ENCODE measurements at regions not wholly inside any gene's neighbourhood (a gene's known extent, or its start where the extent isn't known, plus 50 kb on each side); places are given as distances from the start of the nearest gene placed in this dataset.
A peak's percentile ranks its signal among the peaks of the same experiment; 100 is the strongest.
"Not testable (repeated sequence)": the region's sequence is repeated elsewhere in the genome, so short reads cannot be mapped to it uniquely, and the experiment has no call there.

DNA sequence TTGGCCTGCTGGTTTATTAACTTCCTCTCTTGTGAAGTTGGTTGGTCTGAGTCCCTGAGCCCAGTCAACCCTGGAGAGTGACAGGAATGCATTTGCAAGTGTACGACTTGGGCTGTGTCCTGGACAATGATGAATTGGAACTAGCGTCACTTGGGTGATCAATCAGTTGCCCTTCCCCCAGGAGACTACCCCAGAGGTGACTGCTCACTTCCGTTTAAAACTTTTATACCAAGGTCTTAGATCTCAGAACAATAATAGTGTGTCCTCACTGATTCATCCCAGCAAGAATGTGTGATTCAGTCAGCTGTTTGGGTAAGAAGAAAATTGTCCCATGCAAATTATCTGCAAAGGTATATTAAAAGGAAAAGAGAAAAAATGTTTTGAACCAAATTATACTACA is 102.9 kb upstream of the ARMC3 start:
- Histone ChIP-seq H3K36me3 (ENCODE audit: control insufficient read depth, insufficient read depth, low read length) (no peaks in the 10 kb centered on the region), H3K4me3 (replicated peaks; ENCODE audit: low read depth, low read length) (no peak overlapping the region), H3K27me3 (replicated peaks; ENCODE audit: control insufficient read depth, insufficient read depth, low read length) (no peaks in the 10 kb centered on the region)
- TF ChIP-seq CTCF (IDR thresholded peaks at IDR 0.05; ENCODE audit: insufficient read depth, low read length, poor library complexity, severe bottlenecking) = no peak
- no peak for DNase-seq (ENCODE audit: extremely low read depth, insufficient read length)

DNA sequence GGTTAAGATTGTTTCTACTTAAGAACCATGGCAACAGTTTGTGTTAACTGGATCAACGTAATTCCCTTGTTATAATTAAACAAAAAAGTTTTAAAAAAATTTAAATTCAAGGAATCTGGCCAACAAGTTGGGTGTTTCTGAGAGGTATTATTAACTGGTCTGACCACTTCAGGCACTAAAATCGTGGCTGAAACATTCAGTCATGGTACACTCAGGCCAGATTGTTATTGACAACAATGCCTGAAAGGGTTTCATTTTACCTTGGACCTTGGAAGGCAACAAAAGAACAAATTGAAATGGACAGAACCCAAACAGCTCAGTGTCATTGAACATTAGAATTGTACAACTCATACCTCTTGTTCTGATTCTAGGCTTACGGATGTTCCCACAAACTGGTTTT is 103.3 kb upstream of the ARMC3 start:
- no peak for DNase-seq (ENCODE audit: extremely low read depth, insufficient read length)
- no peak for TF ChIP-seq CTCF (IDR thresholded peaks at IDR 0.05; ENCODE audit: insufficient read depth, low read length, poor library complexity, severe bottlenecking)
- Histone ChIP-seq H3K4me3 (replicated peaks; ENCODE audit: low read depth, low read length) (no peak overlapping the region), H3K36me3 (ENCODE audit: control insufficient read depth, insufficient read depth, low read length) (no peaks in the 10 kb centered on the region), H3K27me3 (replicated peaks; ENCODE audit: control insufficient read depth, insufficient read depth, low read length) (no peaks in the 10 kb centered on the region)

GRCh38 chr10:22823109-22823508 is 104.7 kb upstream of the ARMC3 start:
- no peak overlapping the region for H3K4me3 ChIP-seq (replicated peaks; ENCODE audit: low read depth, low read length)
- no peaks in the 10 kb centered on the region for H3K27me3 ChIP-seq (replicated peaks; ENCODE audit: control insufficient read depth, insufficient read depth, low read length)
- TF ChIP-seq CTCF (IDR thresholded peaks at IDR 0.05; ENCODE audit: insufficient read depth, low read length, poor library complexity, severe bottlenecking) = no peak
- H3K36me3 ChIP-seq (ENCODE audit: control insufficient read depth, insufficient read depth, low read length) = no peaks in the 10 kb centered on the region
- DNase-seq (ENCODE audit: extremely low read depth, insufficient read length) = peak; percentile 13

DNA sequence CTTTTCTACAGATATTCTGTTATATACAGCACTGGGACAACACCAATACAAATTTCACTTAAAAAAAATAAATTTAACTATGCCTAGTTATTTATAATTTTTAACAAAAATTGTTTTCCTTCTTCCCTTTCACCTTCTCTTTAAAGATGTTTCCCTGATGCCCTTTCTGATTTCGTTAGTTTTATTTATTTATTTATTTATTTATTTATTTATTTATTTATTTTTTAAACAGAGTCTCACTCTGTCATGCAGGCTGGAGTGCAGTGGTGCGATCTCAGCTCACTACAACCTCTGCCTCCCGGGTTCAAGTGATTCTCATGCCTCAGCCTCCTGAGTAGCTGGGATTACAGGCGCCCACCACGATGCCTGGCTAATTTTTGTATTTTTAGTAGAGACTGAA is 105.9 kb upstream of the ARMC3 start:
- not testable (repeated sequence) for H3K36me3 ChIP-seq (ENCODE audit: control insufficient read depth, insufficient read depth, low read length); H3K4me3 ChIP-seq (replicated peaks; ENCODE audit: low read depth, low read length); H3K27me3 ChIP-seq (replicated peaks; ENCODE audit: control insufficient read depth, insufficient read depth, low read length); DNase-seq (ENCODE audit: extremely low read depth, insufficient read length)

DNA sequence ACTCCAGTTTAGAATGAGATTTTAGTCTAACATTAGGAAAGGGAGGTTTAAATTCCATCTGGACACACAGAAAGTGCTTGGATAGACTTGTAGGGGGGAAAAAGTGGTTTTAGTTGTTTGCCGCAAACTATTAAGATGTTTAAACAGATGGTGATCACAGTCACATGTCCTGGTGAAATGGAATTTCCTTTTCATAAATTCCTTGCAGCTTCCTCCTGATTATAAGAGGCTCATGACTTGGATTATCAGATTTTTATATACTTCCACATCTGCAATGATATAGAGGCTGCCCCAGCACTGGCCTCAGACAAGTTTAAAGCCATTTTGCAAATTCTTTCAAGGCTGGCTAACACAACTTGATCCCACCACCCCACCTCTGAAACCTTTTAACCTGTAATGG is 106.4 kb upstream of the ARMC3 start:
- Histone ChIP-seq H3K4me3 (replicated peaks; ENCODE audit: low read depth, low read length) (no peak overlapping the region), H3K36me3 (ENCODE audit: control insufficient read depth, insufficient read depth, low read length) (no peaks in the 10 kb centered on the region), H3K27me3 (replicated peaks; ENCODE audit: control insufficient read depth, insufficient read depth, low read length) (no peaks in the 10 kb centered on the region)
- DNase-seq (ENCODE audit: extremely low read depth, insufficient read length) = no peak
- no peak for TF ChIP-seq CTCF (IDR thresholded peaks at IDR 0.05; ENCODE audit: insufficient read depth, low read length, poor library complexity, severe bottlenecking)

GRCh38 chr10:22816298-22816653 is 101.9 kb upstream of the PIP4K2A start:
- no peak for DNase-seq (ENCODE audit: extremely low read depth, insufficient read length)
- H3K36me3 ChIP-seq (ENCODE audit: control insufficient read depth, insufficient read depth, low read length) = no peaks in the 10 kb centered on the region
- no peaks in the 10 kb centered on the region for H3K27me3 ChIP-seq (replicated peaks; ENCODE audit: control insufficient read depth, insufficient read depth, low read length)
- no peak for TF ChIP-seq CTCF (IDR thresholded peaks at IDR 0.05; ENCODE audit: insufficient read depth, low read length, poor library complexity, severe bottlenecking)
- no peak overlapping the region for H3K4me3 ChIP-seq (replicated peaks; ENCODE audit: low read depth, low read length)
